Activated T-cell treated with anti-CD3 and anti-CD28 coated beads, Interleukin-2, amount 50 U/mL, for 72 hours (primary cell): ENCODE measurements at regions not wholly inside any gene's neighbourhood (a gene's known extent, or its start where the extent isn't known, plus 50 kb on each side); places are given as distances from the start of the nearest gene placed in this dataset.
"Not testable (repeated sequence)": the region's sequence is repeated elsewhere in the genome, so short reads cannot be mapped to it uniquely, and the experiment has no call there.

Experiments
- ATAC-seq, 2 donors: fragments of 150-1000 bp; cut with Tn5 transposase; replicated peaks in 1 of 2; 2 replicates each; pipeline ENCODE4 v1.10.0; 2021; ENCODE audit warnings: moderate library complexity in 2 of 2, mild to moderate bottlenecking in 1 of 2
- DNase-seq, 2 donors: peaks; one replicate each; pipeline ENCODE4 v3.0.0; 2021 to 2022; ENCODE audit warnings: mixed read lengths in 1 of 2
- H3K27ac Mint-ChIP-seq: one replicate; pipeline ENCODE4 v1.8.0; 2022; ENCODE audit warnings: mild to moderate bottlenecking, moderate library complexity, mixed read lengths
- H3K27me3 Mint-ChIP-seq: one replicate; pipeline ENCODE4 v1.8.0; 2022; ENCODE audit warnings: low read depth, mixed read lengths
- H3K36me3 Mint-ChIP-seq, 2 donors: one replicate each; pipeline ENCODE4 v1.8.0; 2022; ENCODE audit warnings: mixed read lengths in 2 of 2, mild to moderate bottlenecking in 1 of 2; ENCODE audit not compliant: insufficient read depth in 2 of 2
- H3K4me1 Mint-ChIP-seq: one replicate; pipeline ENCODE4 v1.8.0; 2022; ENCODE audit warnings: low read depth, mixed read lengths
- H3K4me3 Mint-ChIP-seq, 2 donors: one replicate each; pipeline ENCODE4 v1.8.0; 2022; ENCODE audit warnings: mild to moderate bottlenecking in 2 of 2, mixed read lengths in 2 of 2, moderate library complexity in 2 of 2
- H3K9me3 Mint-ChIP-seq, 2 donors: one replicate each; pipeline ENCODE4 v1.8.0; 2022; ENCODE audit warnings: mixed read lengths in 2 of 2

- H3K4me1 Mint-ChIP-seq, result no peaks in the 10 kb centered on the region
- DNase-seq (no peak), ATAC-seq (no peak)
- no peaks in the 10 kb centered on the region for H3K9me3 Mint-ChIP-seq
- H3K27ac Mint-ChIP-seq, result no peak overlapping the region
- no peak overlapping the region for H3K4me3 Mint-ChIP-seq
- H3K27me3 Mint-ChIP-seq, result peaks cover 6% of the 10 kb centered on the region
- H3K36me3 Mint-ChIP-seq, result no peaks in the 10 kb centered on the region
Observed at GRCh38 chr2:2730301-2730833, 399.3 kb upstream of the MYT1L start.

- H3K27ac Mint-ChIP-seq, result no peak overlapping the region
- no peaks in the 10 kb centered on the region for H3K36me3 Mint-ChIP-seq
- ATAC-seq (no peak), DNase-seq (no peak)
- no peak overlapping the region for H3K4me3 Mint-ChIP-seq
- H3K9me3 Mint-ChIP-seq, result no peaks in the 10 kb centered on the region
- peaks cover under 1% of the 10 kb centered on the region for H3K27me3 Mint-ChIP-seq
- H3K4me1 Mint-ChIP-seq, result no peaks in the 10 kb centered on the region
Observed at GRCh38 chr2:2729246-2729645, 398.2 kb upstream of the MYT1L start.

GRCh38 chr2:2728635-2729034 lies 397.6 kb upstream of the MYT1L start:
- DNase-seq, result no peak
- no peaks in the 10 kb centered on the region for H3K9me3 Mint-ChIP-seq

GRCh38 chr2:2727876-2728511 lies 396.9 kb upstream of the MYT1L start:
- ATAC-seq (no peak), DNase-seq (no peak)
- Mint-ChIP-seq H3K4me1 (no peaks in the 10 kb centered on the region), H3K27ac (no peak overlapping the region), H3K4me3 (no peak overlapping the region), H3K36me3 (no peaks in the 10 kb centered on the region), H3K27me3 (no peaks in the 10 kb centered on the region), H3K9me3 (no peaks in the 10 kb centered on the region)

More at GRCh38 chr2:2728635-2729034, 397.6 kb upstream of the MYT1L start:
- Mint-ChIP-seq H3K4me3 (no peak overlapping the region), H3K27me3 (no peaks in the 10 kb centered on the region), H3K36me3 (no peaks in the 10 kb centered on the region), H3K4me1 (no peaks in the 10 kb centered on the region), H3K27ac (no peak overlapping the region)
- ATAC-seq, result no peak

GRCh38 chr2:2726163-2726562 lies 395.1 kb upstream of the MYT1L start:
- Mint-ChIP-seq H3K27me3 (no peaks in the 10 kb centered on the region), H3K27ac (no peak overlapping the region), H3K36me3 (no peaks in the 10 kb centered on the region), H3K4me1 (no peaks in the 10 kb centered on the region), H3K9me3 (no peaks in the 10 kb centered on the region), H3K4me3 (no peak overlapping the region)
- no peak for ATAC-seq
- DNase-seq, result no peak

GRCh38 chr2:2723064-2723463 lies 392.0 kb upstream of the MYT1L start:
- H3K27ac Mint-ChIP-seq, result no peak overlapping the region
- no peak overlapping the region for H3K4me3 Mint-ChIP-seq
- ATAC-seq (no peak), DNase-seq (no peak)
- no peaks in the 10 kb centered on the region for H3K9me3 Mint-ChIP-seq
- H3K36me3 Mint-ChIP-seq, result no peaks in the 10 kb centered on the region
- H3K4me1 Mint-ChIP-seq, result no peaks in the 10 kb centered on the region
- no peaks in the 10 kb centered on the region for H3K27me3 Mint-ChIP-seq

GRCh38 chr2:2721296-2721835 lies 390.3 kb upstream of the MYT1L start:
- ATAC-seq, result no peak
- no peaks in the 10 kb centered on the region for H3K9me3 Mint-ChIP-seq

GRCh38 chr2:2720806-2721205 lies 389.7 kb upstream of the MYT1L start:
- not testable (repeated sequence) for DNase-seq, H3K4me1 Mint-ChIP-seq, H3K9me3 Mint-ChIP-seq, H3K27ac Mint-ChIP-seq, ATAC-seq, H3K27me3 Mint-ChIP-seq, H3K36me3 Mint-ChIP-seq, H3K4me3 Mint-ChIP-seq

More at GRCh38 chr2:2721296-2721835, 390.3 kb upstream of the MYT1L start:
- no peak overlapping the region for H3K4me3 Mint-ChIP-seq
- no peaks in the 10 kb centered on the region for H3K27me3 Mint-ChIP-seq
- DNase-seq, result no peak
- H3K4me1 Mint-ChIP-seq, result no peaks in the 10 kb centered on the region
- H3K36me3 Mint-ChIP-seq, result no peaks in the 10 kb centered on the region
- no peak overlapping the region for H3K27ac Mint-ChIP-seq

- H3K4me1 Mint-ChIP-seq, result no peaks in the 10 kb centered on the region
- no peak overlapping the region for H3K4me3 Mint-ChIP-seq
- no peaks in the 10 kb centered on the region for H3K36me3 Mint-ChIP-seq
- H3K9me3 Mint-ChIP-seq, result no peaks in the 10 kb centered on the region
- no peak for DNase-seq
- H3K27ac Mint-ChIP-seq, result no peak overlapping the region
- H3K27me3 Mint-ChIP-seq, result no peaks in the 10 kb centered on the region
- ATAC-seq, result no peak
Observed at GRCh38 chr2:2720351-2720750, 389.3 kb upstream of the MYT1L start.

GRCh38 chr2:2719781-2720180 lies 388.7 kb upstream of the MYT1L start:
- no peak overlapping the region for H3K4me3 Mint-ChIP-seq
- no peaks in the 10 kb centered on the region for H3K27me3 Mint-ChIP-seq
- no peaks in the 10 kb centered on the region for H3K4me1 Mint-ChIP-seq
- H3K9me3 Mint-ChIP-seq, result no peaks in the 10 kb centered on the region
- ATAC-seq, result no peak
- H3K36me3 Mint-ChIP-seq, result no peaks in the 10 kb centered on the region
- no peak overlapping the region for H3K27ac Mint-ChIP-seq
- DNase-seq, result no peak

GRCh38 chr2:2719015-2719414 lies 387.9 kb upstream of the MYT1L start:
- H3K9me3 Mint-ChIP-seq, result no peaks in the 10 kb centered on the region
- no peak overlapping the region for H3K27ac Mint-ChIP-seq
- no peak overlapping the region for H3K4me3 Mint-ChIP-seq
- no peaks in the 10 kb centered on the region for H3K27me3 Mint-ChIP-seq
- no peaks in the 10 kb centered on the region for H3K4me1 Mint-ChIP-seq
- ATAC-seq, result no peak
- H3K36me3 Mint-ChIP-seq, result no peaks in the 10 kb centered on the region
- DNase-seq, result no peak

- ATAC-seq (no peak), DNase-seq (no peak)
- Mint-ChIP-seq H3K36me3 (no peaks in the 10 kb centered on the region), H3K27me3 (no peaks in the 10 kb centered on the region), H3K4me3 (no peak overlapping the region), H3K9me3 (no peaks in the 10 kb centered on the region), H3K4me1 (no peaks in the 10 kb centered on the region), H3K27ac (no peak overlapping the region)
Observed at GRCh38 chr2:2717406-2717805, 386.3 kb upstream of the MYT1L start.

- no peaks in the 10 kb centered on the region for H3K36me3 Mint-ChIP-seq
- H3K4me3 Mint-ChIP-seq, result no peak overlapping the region
- DNase-seq, result no peak
- no peaks in the 10 kb centered on the region for H3K9me3 Mint-ChIP-seq
- H3K27me3 Mint-ChIP-seq, result no peaks in the 10 kb centered on the region
- no peak overlapping the region for H3K27ac Mint-ChIP-seq
- no peak for ATAC-seq
- no peaks in the 10 kb centered on the region for H3K4me1 Mint-ChIP-seq
Observed at GRCh38 chr2:2716771-2717170, 385.7 kb upstream of the MYT1L start.
